DND-41 (cell line): ENCODE measurements at regions not wholly inside any gene's neighbourhood (a gene's known extent, or its start where the extent isn't known, plus 50 kb on each side); places are given as distances from the start of the nearest gene placed in this dataset.

ENCODE experiments used
- ATAC-seq: fragments of 200-7000 bp; cut with Tn5 transposase; 3 replicates; pipeline ENCODE4 v1.9.1; 2021; ENCODE audit warnings: low read depth; ENCODE audit not compliant: insufficient read depth
- DNase-seq: peaks from one replicate; pipeline ENCODE4 v3.0.0-alpha.2; 2020
- H2AFZ ChIP-seq: 2 replicates; pipeline ENCODE4 v1.6.0; 2012; ENCODE audit warnings: low read depth, low read length
- H3K27ac ChIP-seq: 2 replicates; pipeline ENCODE4 v1.5.1; 2012; ENCODE audit warnings: low read length, inconsistent platforms
- H3K27me3 ChIP-seq: fragments of 200-600 bp; sonication (generic); 2 replicates; pipeline ENCODE4 v1.6.0; 2012; ENCODE audit warnings: low read length, mild to moderate bottlenecking, inconsistent platforms; ENCODE audit not compliant: insufficient read depth, poor library complexity
- H3K36me3 ChIP-seq: 2 replicates; pipeline ENCODE4 v1.5.1; 2012; ENCODE audit warnings: low read length, inconsistent platforms; ENCODE audit not compliant: insufficient read depth
- H3K4me1 ChIP-seq: 2 replicates; pipeline ENCODE4 v1.5.1; 2012; ENCODE audit warnings: mild to moderate bottlenecking, low read length; ENCODE audit not compliant: insufficient read depth
- H3K4me2 ChIP-seq: 2 replicates; pipeline ENCODE4 v1.6.0; 2012; ENCODE audit warnings: mild to moderate bottlenecking, moderate library complexity, low read length, inconsistent platforms; ENCODE audit not compliant: insufficient read depth
- H3K4me3 ChIP-seq, 2 experiments: fragments of 200-600 bp in 1 of 2; shearing (Covaris generic) in 1 of 2; 2 replicates each; pipeline ENCODE4 v1.5.1; 2012 to 2016; ENCODE audit warnings: inconsistent platforms in 2 of 2, low read length in 2 of 2, mild to moderate bottlenecking in 2 of 2, low read depth in 1 of 2, moderate library complexity in 1 of 2
- H3K79me2 ChIP-seq: 2 replicates; pipeline ENCODE4 v1.6.0; 2012; ENCODE audit warnings: low read length, inconsistent platforms; ENCODE audit not compliant: insufficient read depth
- H3K9ac ChIP-seq: 2 replicates; pipeline ENCODE4 v1.6.0; 2012; ENCODE audit warnings: low read depth, mild to moderate bottlenecking, inconsistent platforms, low read length, moderate library complexity
- H3K9me3 ChIP-seq: 2 replicates; pipeline ENCODE4 v1.5.1; 2012; ENCODE audit warnings: low read length, moderate library complexity, mild to moderate bottlenecking, inconsistent platforms; ENCODE audit not compliant: insufficient read depth, severe bottlenecking
- H4K20me1 ChIP-seq: 2 replicates; pipeline ENCODE4 v1.6.0; 2012; ENCODE audit warnings: low read length; ENCODE audit not compliant: insufficient read depth
- EZH2 ChIP-seq: IDR thresholded peaks from 3 replicates; pipeline ENCODE4 v1.6.1; 2012; ENCODE audit warnings: borderline replicate concordance, low read depth, mild to moderate bottlenecking, moderate library complexity, low read length, inconsistent platforms; ENCODE audit not compliant: severe bottlenecking
- TF ChIP-seq, protein P1 (sequence below): IDR thresholded peaks from 2 replicates; pipeline ENCODE4 v1.5.1; 2012; ENCODE audit warnings: borderline replicate concordance, low read length, moderate library complexity, mild to moderate bottlenecking; ENCODE audit not compliant: poor library complexity, severe bottlenecking; ENCODE audit errors: extremely low read depth

DNA sequence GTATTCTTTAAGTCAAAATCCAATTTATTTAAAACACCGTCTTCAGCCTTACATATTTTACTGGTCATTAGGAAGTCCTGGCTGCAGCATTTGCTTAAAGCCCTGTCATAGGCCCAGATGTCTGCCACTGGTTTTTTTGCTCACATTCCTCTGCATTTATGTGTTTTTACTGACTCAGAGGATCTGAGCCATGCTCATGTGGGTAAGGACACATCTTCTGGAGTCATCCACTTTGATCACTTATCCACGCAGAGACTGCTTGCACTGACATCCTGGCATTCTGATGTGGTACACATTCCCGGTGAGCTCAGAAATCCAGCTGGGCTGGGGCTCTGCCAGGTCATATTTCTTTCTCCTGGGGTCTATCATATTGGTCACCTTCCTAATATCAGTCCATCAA is 531.7 kb upstream of the ARGLU1 start:
- H3K9me3 ChIP-seq, result no peaks in the 10 kb centered on the region
- no peaks in the 10 kb centered on the region for H3K36me3 ChIP-seq
- no peak overlapping the region for H2AFZ ChIP-seq
- H3K4me1 ChIP-seq, result no peaks in the 10 kb centered on the region
- H3K79me2 ChIP-seq, result no peaks in the 10 kb centered on the region
- H3K27ac ChIP-seq, result no peak overlapping the region
- H3K4me2 ChIP-seq, result no peak overlapping the region
- DNase-seq (no peak), ATAC-seq (no peak)
- no peaks in the 10 kb centered on the region for H3K27me3 ChIP-seq
- no peak for TF ChIP-seq EZH2
- TF ChIP-seq, protein P1, sequence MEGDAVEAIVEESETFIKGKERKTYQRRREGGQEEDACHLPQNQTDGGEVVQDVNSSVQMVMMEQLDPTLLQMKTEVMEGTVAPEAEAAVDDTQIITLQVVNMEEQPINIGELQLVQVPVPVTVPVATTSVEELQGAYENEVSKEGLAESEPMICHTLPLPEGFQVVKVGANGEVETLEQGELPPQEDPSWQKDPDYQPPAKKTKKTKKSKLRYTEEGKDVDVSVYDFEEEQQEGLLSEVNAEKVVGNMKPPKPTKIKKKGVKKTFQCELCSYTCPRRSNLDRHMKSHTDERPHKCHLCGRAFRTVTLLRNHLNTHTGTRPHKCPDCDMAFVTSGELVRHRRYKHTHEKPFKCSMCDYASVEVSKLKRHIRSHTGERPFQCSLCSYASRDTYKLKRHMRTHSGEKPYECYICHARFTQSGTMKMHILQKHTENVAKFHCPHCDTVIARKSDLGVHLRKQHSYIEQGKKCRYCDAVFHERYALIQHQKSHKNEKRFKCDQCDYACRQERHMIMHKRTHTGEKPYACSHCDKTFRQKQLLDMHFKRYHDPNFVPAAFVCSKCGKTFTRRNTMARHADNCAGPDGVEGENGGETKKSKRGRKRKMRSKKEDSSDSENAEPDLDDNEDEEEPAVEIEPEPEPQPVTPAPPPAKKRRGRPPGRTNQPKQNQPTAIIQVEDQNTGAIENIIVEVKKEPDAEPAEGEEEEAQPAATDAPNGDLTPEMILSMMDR, result no peak
- H3K9ac ChIP-seq, result no peak overlapping the region
- no peaks in the 10 kb centered on the region for H4K20me1 ChIP-seq
- H3K4me3 ChIP-seq, result no peak overlapping the region

GRCh38 chr13:107097916-107098315 is 530.0 kb upstream of the ARGLU1 start:
- ATAC-seq (no peak), DNase-seq (no peak)
- TF ChIP-seq EZH2, result no peak
- TF ChIP-seq, protein P1, result no peak
- H3K79me2 ChIP-seq, result no peaks in the 10 kb centered on the region
- no peaks in the 10 kb centered on the region for H3K4me1 ChIP-seq
- no peak overlapping the region for H3K4me2 ChIP-seq
- no peak overlapping the region for H2AFZ ChIP-seq
- H3K9ac ChIP-seq, result no peak overlapping the region
- no peaks in the 10 kb centered on the region for H3K27me3 ChIP-seq
- no peak overlapping the region for H3K27ac ChIP-seq
- H3K36me3 ChIP-seq, result no peaks in the 10 kb centered on the region
- no peaks in the 10 kb centered on the region for H4K20me1 ChIP-seq
- H3K4me3 ChIP-seq, result no peak overlapping the region
- H3K9me3 ChIP-seq, result no peaks in the 10 kb centered on the region

GRCh38 chr13:107095876-107096275 is 527.9 kb upstream of the ARGLU1 start:
- H3K27ac ChIP-seq, result no peak overlapping the region
- no peaks in the 10 kb centered on the region for H3K79me2 ChIP-seq
- no peak overlapping the region for H3K4me3 ChIP-seq
- H3K9ac ChIP-seq, result no peak overlapping the region
- ATAC-seq, result no peak
- H4K20me1 ChIP-seq, result no peaks in the 10 kb centered on the region
- H3K36me3 ChIP-seq, result no peaks in the 10 kb centered on the region
- DNase-seq, result no peak
- no peak overlapping the region for H2AFZ ChIP-seq
- H3K4me2 ChIP-seq, result no peak overlapping the region
- TF ChIP-seq, protein P1, result no peak
- TF ChIP-seq EZH2, result no peak
- no peaks in the 10 kb centered on the region for H3K9me3 ChIP-seq
- H3K27me3 ChIP-seq, result no peaks in the 10 kb centered on the region
- no peaks in the 10 kb centered on the region for H3K4me1 ChIP-seq

- TF ChIP-seq EZH2, result no peak
- TF ChIP-seq, protein P1, result no peak
- no peaks in the 10 kb centered on the region for H3K4me1 ChIP-seq
- H3K27ac ChIP-seq, result no peak overlapping the region
These were observed 523.9 kb upstream of the ARGLU1 start for GRCh38 chr13:107091861-107092260.

More at GRCh38 chr13:107091861-107092260, 523.9 kb upstream of the ARGLU1 start:
- ATAC-seq (no peak), DNase-seq (no peak)
- Histone ChIP-seq H3K9me3 (no peaks in the 10 kb centered on the region), H3K27me3 (no peaks in the 10 kb centered on the region), H3K4me2 (no peak overlapping the region), H4K20me1 (no peaks in the 10 kb centered on the region), H3K9ac (no peak overlapping the region), H3K36me3 (no peaks in the 10 kb centered on the region), H2AFZ (no peak overlapping the region), H3K79me2 (no peaks in the 10 kb centered on the region), H3K4me3 (no peak overlapping the region)
